Ovary (tissue), 3 donors: ENCODE measurements at regions not wholly inside any gene's neighbourhood (a gene's known extent, or its start where the extent isn't known, plus 50 kb on each side); places are given as distances from the start of the nearest gene placed in this dataset.

ENCODE experiments used
- CTCF ChIP-seq, 3 donors: fragments of 450-650 bp in 2 of 3; fragments of 200-600 bp in 1 of 3; IDR thresholded peaks; one replicate each; pipeline versions ENCODE4 v1.5.1 to v1.8.0; 2016 to 2022; ENCODE audit warnings: antibody characterized with exemption in 3 of 3, mild to moderate bottlenecking in 1 of 3
- EP300 ChIP-seq: sonication (generic); formaldehyde crosslinking; IDR thresholded peaks from one replicate; pipeline ENCODE4 v1.6.1; 2017; ENCODE audit warnings: antibody characterized with exemption
- POLR2A ChIP-seq: fragments of 450-650 bp; IDR thresholded peaks from one replicate; pipeline ENCODE4 v1.6.1; 2017; ENCODE audit warnings: antibody characterized with exemption, mild to moderate bottlenecking, moderate library complexity
- donor health status: DM: no; HTN: no; CAD: no.

- TF ChIP-seq CTCF (IDR thresholded peaks at IDR 0.05): no peak
- TF ChIP-seq POLR2A: no peak
- no peak for TF ChIP-seq EP300
These were observed 194.3 kb upstream of the PGRMC2 start for GRCh38 chr4:128481752-128482480.
